Heart left ventricle (tissue), 13 donors: ENCODE measurements at regions not wholly inside any gene's neighbourhood (a gene's known extent, or its start where the extent isn't known, plus 50 kb on each side); places are given as distances from the start of the nearest gene placed in this dataset.

ENCODE experiments used
- POLR2A ChIP-seq, 2 donors: fragments of 450-650 bp; IDR thresholded peaks; one replicate each; pipeline ENCODE4 v1.6.1; 2017; ENCODE audit warnings: antibody characterized with exemption in 2 of 2, mild to moderate bottlenecking in 2 of 2, moderate library complexity in 2 of 2
- TF ChIP-seq, protein P1 (sequence below), 12 donors: fragments of 200-600 bp; sonication (generic) in 4 of 12; IDR thresholded peaks; one replicate each; pipeline versions ENCODE4 v1.5.0 to v1.8.0; 2018 to 2022; ENCODE audit warnings: antibody characterized with exemption in 12 of 12, mild to moderate bottlenecking in 5 of 12
- donor health status: ischemic (EF 13 %, LVEDD 7.1; RV severe dilation, severe dysfunction).
- donor health status: DM: no; HTN: yes; CAD: no.
- donor health status: DM: no; HTN: no; CAD: no.
- donor health status: ischemic (EF 25% LVEDD 6.9; RV normal size, moderate dysfunction).
- donor health status: ischemic (EF 25% LVEDD 5.7; RV mildly dilated, moderate dysfunction).
- donor health status: ischemic (EF 35%, LVEDD 5.7; RV mildly dilated, moderate dysfunction).
- donor health status: nonischemic (EF 11% LVEDD 7.7; RV severe dilation, severe dysfunction).
- donor health status: DM: yes; HTN: yes; CAD: no.
- donor health status: PGD.
- donor health status: ischemic (EF 29% LVEDD 5.4; RV normal size, mild dysfunction).
- donor health status: nonischemic (EF 23%, LVEDD 6.1; RV moderate dilation, normal function).

DNA sequence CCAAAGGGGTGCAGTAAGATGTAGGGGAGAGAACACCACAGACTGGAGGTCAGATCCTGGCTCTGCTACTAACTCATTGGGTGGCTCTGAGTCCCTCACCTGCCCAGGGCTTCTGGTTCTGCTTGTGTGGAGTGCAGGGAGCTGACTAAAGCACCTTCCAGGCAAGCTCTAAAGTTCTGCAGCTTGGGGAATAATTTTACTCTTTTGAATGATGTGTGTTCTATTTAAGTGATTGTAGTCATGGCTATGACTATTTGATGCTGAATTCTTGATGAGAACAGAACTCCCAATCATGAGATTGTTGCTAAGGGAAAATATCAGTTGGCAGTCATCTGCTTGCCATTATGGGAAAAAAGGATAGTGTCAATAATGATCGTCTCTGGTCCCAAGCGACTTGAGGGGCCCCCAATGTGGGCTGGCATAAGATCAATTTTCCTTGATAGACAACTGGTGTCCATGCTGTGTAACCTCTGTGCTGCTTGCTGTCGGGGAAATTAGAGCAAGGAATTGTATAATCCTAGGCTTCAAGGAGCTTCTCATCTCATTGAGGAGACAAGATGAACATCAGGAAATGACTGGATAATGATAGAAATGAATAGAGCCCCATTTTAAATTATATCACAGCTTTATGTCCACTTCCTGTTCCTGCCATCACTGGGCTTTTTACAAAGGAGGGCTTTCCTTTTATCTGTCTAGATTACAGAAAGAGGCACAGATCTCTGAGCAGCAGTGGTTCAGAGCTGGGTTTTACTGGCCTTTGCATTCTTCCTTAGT is 131.7 kb downstream of the SLC4A3 start:
- TF ChIP-seq POLR2A (IDR thresholded peaks at IDR 0.05): no peak
- TF ChIP-seq, protein P1, sequence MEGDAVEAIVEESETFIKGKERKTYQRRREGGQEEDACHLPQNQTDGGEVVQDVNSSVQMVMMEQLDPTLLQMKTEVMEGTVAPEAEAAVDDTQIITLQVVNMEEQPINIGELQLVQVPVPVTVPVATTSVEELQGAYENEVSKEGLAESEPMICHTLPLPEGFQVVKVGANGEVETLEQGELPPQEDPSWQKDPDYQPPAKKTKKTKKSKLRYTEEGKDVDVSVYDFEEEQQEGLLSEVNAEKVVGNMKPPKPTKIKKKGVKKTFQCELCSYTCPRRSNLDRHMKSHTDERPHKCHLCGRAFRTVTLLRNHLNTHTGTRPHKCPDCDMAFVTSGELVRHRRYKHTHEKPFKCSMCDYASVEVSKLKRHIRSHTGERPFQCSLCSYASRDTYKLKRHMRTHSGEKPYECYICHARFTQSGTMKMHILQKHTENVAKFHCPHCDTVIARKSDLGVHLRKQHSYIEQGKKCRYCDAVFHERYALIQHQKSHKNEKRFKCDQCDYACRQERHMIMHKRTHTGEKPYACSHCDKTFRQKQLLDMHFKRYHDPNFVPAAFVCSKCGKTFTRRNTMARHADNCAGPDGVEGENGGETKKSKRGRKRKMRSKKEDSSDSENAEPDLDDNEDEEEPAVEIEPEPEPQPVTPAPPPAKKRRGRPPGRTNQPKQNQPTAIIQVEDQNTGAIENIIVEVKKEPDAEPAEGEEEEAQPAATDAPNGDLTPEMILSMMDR (IDR thresholded peaks at IDR 0.05): no peak
